Renal cortical epithelial cell (primary cell): ENCODE measurements at regions not wholly inside any gene's neighbourhood (a gene's known extent, or its start where the extent isn't known, plus 50 kb on each side); places are given as distances from the start of the nearest gene placed in this dataset.
A peak's percentile ranks its signal among the peaks of the same experiment; 100 is the strongest.

Experiments used
- DNase-seq: peaks from one replicate; pipeline ENCODE4 v3.0.0-alpha.2; 2011; ENCODE audit warnings: low read depth

DNA sequence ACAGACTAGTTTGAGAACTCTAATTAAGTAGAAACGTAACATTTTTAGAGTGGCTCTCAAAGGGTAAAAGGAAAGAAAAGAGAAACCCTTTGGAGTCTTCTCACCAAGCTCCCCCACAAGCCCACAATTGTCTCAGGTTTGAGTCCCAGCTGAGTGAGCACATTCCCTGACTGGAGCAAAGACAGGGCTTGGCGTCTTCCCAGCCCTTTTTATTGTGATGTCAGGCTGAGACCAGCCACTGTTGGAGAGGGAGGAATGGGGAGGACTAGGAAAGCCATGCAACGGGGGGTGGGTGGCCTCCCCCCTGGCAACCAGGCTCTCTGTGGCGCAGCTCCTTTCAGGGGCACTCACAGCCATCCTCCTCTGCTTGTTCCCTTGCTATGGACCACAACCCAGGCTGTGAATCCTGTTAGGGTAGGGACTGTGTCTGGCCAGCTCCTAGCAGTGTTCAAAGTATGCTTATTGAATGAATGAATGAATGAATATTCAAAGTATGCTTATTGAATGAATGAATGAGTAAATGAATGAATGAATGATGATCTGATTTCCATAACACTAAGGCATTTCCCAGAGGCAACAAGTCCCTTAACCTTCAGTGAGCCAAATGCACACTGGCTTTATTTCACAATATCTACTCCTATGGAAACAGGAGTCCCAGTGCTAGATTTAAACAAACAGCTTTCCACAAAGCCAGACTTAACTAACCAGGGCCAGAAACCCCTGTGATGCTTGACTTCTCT, 413.3 kb downstream of the MID1IP1 start:
- no peak for DNase-seq

DNA sequence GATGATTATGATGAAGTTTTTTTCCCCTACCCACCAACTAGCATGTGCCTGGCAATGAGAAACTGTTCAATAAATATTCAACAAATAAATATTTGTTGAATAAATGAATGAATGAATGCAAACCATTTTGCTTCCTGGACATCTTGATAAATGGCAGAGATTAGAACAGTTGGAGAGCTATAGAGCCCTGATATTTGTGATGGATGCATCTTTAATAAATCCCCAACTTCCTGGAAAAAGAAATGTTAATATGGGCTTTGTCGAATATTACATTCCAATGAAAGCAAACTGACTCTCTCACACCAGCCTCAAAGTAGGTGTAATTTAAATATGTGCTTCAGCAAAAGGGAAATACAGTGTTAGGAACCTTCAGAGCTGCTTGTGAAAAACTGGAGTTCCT, 419.7 kb downstream of the MID1IP1 start:
- DNase-seq: no peak

DNA sequence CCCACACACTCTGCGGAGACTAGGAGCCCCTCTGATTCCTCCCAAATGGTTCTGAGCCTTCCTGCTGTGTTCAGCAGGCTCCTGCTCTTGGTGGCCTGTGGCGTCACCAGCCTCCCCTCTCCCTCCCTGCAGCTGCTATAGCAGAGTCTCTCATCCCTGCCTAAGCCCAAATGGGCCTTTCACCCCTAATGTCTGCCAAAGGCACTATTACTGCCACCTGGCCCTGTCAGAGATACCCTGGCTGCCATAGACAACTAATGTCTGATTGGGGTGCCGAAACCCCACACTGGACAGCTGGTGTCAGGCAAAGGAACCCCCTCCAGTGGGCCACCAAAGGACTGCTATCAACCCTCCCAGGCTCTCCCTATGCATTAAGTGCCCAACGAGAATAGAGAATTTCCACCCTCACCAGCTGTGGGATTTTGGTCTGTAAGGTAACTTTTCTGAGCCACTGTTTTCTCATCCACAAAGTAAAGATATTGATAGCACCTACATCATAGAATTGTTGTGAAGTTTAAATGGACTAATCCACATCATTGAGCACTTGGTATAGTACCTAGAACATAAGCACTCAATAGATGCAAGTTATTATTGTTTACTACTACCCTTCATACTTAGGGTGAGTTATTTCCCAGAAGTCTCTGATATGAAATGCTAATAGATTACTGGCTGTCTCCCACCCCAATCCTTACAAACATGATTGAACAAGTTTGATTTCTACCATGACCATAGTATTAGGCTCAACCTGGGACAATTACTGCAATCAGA, 421.3 kb downstream of the MID1IP1 start:
- DNase-seq: no peak

DNA sequence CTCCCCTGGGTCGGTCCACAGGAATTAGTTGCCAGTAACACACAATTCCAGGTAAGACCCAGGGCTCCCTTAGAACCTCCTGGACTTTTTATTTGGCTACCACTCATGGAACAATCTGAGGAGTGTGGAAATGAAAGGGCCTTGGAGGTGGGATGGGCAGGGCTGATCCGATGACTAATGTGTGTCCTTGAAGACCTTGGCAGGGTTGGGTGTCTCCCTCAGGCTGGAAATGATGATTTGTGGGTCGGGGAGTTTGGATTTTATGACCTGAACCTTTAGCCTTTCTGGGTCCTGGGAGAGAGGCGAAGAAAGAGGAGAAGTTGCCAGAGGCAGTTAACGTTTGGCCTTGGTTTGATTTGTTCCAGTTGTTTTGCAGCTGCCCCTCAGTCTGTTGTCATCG, 425.0 kb downstream of the MID1IP1 start:
- no peak for DNase-seq

DNA sequence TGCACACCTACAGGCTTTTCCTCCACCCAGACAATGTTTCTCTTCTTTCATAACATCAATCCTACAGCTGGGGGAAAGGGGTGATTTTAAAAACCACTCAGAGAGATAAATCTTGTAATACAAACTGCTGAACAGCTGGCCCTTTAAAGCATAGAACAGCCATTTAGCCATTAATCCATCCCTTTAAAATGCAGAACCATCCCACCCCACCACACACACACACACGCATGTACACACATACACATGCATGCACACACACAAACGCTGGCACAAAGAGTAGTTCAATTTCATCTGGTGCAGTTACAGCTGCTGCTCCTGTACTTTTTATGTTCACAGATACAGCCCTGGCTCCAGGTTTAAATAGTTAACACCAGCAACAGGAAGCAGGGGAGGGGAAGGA, 426.1 kb downstream of the MID1IP1 start:
- DNase-seq: no peak

DNA sequence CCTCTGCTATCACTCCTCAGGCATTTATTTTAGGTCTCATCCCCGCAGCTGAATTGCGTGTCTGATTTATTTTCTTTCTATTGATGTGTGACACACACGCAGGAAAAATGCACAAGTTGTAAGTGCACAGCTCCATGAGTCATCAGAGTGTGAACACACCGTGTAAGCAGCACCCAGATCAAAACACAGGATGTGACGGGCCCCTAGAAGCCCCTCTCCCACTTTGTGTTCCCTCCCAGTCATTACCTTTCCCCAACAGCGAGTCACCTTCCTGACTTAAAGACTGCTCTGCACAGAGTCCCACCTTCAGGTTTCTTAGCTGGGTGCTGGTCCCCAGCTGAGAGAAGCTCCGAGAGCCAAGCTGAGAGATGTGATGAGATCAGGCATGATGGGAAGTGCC, 436.7 kb downstream of the MID1IP1 start:
- DNase-seq: no peak

DNA sequence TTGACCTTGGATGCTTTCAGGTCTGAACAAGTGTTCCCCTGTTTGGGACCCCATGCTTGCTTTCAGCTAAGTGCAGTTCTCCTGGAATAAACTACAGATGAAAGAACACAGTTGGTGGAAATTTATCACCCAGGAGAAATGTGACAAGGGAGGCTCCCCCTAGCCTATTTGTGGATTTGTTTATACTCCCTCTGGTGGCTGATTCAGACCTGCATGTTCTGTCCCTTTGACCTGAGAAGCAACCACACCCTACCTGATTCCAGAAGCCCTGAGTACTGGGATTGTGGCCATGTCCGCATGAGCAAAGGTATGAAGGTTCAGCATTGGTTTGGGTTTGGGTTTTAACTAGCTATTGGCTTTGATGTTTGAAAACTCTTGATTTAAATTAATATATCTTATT, 440.9 kb downstream of the MID1IP1 start:
- DNase-seq: peak; percentile 55

DNA sequence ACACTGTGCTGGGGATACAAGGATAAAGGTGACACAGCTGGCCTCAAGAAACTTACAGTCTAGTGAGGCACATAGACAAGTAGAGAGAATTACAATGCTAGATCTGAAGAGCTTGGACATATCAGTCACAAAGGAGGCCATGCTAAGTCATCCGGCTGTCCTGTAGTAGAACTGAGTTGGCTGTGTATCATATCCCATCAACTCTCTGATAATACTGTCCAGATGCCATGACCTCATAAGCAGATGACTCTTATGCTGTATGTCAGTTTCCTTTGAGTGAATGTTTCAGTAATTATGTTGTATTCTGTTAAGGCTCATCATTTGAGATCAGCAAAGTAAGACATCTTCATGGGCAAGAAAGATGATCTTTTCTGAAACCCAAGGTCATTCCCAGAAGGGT, 442.9 kb downstream of the MID1IP1 start:
- no peak for DNase-seq

DNA sequence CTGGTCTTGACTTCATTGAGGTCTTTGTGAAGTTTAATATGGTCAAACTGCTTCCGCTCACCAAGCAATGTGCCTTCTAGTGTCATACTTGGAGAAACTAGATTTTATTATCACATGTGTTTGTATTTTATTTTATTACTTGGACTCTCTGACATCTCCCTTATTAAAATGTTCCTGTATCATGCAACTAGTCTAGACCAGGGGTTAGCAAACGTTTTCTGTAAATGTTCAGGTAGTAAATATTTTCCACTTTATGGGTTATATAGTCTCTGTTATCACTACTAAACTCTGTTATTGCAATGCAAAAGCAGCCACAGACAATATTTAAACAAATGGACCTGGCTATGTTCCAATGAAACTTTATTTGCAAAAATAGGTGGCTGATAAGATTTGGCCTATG, 443.8 kb downstream of the MID1IP1 start:
- DNase-seq: no peak

DNA sequence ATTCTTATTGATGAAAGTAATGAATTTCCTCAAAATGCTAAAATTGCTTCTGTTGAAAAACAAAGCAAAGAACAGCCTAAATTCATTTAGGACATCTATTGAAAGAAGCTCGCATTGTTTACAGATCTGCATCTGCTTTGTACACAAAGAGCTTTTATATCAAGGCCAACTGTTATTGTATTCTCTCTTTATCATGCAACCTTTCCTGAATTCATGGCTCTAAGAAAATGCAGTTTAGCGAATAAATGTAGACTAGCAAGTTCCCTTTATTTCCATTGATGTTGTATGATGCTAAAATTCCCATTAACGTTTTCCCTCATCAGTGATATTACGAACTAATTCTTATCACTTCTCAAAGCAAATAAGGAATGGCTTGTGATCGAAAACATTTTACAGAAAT, 446.3 kb downstream of the MID1IP1 start:
- no peak for DNase-seq

DNA sequence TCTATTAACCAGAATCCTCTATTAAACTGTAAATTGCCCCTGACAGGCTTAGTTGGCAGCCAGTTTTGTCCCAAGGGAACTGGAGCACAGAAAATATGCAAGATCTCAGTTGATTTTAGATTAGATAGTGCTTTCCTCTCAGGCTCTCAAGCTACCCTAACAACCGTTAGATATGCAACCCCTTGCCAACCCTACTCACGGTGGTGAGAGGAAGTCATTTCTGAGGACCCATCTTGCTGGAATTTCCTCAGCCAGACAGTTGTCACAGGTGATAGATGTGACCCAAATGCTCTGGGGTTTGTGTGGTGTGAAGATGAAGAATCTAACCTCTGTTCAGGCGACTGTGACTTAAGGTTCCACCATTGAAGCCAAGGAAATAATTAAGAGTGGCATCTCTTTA, 447.1 kb downstream of the MID1IP1 start:
- DNase-seq: no peak

DNA sequence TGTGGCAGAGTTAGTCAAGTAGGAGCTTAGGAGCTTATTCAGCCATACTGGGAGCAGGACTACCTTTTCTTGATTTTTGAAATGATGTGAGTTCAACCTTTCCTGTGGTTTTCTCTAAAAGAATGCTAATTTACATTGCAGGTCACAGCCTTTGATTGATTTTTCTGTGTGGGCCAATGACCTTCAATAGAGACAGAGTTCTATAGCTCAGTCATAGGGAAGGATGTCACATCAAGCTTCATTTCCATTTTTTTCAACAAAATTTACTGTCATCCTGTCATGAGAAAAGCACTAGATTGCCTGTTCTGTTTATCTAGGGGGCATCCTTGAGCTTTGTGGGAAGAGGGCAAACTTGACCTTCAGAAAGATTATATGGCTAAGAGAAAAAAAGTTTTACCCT, 448.7 kb downstream of the MID1IP1 start:
- no peak for DNase-seq

DNA sequence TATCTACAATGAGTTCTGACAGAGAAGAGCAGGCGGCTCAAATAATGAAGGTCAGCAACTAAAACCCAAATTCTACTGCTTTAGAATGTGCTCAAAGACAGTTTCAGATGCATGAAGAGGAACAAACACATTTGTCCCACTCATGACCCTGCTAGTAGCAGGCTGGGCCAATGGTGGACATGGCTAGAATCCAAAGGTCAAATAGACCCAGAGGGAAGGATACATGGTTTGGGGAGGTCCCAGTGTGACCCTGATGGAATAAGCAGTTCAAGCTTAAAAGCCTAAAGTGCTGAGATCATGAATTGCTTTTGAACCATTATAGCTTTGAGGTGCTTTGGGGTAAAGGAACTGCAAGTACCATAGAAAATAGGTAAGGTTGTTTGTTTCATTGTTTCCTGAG, 450.7 kb downstream of the MID1IP1 start:
- DNase-seq: no peak

DNA sequence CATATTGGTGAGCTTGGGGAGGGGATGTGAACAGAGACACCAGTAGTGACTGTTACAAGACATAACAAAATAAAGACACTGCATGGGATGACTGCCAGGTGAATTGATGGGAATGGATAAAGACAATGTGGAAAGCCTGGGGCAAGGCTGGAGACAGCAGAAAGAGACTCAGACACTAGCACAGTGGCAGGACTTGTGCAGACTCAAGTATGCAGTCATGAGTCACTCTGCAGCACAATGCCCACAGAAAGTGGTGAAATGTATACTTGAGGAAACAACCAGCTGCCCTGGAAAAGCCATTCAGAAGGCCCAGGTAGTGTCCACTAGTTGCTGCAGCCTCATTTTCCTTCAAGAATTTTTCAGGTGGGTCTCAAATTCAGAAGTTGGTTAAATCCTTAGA, 452.3 kb downstream of the MID1IP1 start:
- peak; percentile 72 for DNase-seq

DNA sequence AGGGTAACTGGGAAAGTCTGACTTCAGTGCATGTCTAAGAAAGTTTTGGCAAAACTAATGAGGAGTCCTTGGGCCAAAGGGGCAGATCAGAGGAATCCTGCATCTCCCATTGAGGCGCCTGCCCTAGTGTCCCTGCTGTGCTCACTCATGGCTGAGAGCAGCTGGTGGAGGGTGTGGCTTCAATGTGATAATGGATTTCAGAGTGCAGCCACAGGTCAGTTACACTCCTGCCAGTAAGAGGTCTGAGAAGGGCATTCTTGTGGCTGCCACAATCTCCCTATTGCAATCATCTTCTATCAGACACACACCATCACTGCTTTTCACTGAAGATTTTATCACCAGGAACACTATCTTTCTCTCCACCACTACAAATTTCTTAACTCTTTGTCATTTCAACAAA, 457.1 kb downstream of the MID1IP1 start:
- peak; percentile 12 for DNase-seq

DNA sequence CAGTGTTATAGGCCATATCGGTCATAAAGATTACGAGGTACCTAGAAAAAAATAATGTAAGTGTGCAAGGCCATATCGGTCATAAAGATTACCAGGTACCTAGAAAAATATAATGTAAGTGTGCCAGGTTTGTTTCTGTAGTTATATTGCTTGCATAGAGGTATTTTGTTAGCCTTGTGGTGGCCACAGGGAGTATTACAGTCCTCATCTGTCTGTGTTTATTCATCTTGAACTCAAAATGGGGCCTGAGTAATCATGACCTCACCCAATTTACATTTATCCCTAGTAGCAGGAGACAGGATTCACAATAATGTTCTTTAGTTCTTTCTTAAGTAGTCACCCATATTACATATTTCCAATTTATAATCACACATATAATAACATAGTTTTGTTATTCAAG, 459.7 kb downstream of the MID1IP1 start:
- peak; percentile 49 for DNase-seq

DNA sequence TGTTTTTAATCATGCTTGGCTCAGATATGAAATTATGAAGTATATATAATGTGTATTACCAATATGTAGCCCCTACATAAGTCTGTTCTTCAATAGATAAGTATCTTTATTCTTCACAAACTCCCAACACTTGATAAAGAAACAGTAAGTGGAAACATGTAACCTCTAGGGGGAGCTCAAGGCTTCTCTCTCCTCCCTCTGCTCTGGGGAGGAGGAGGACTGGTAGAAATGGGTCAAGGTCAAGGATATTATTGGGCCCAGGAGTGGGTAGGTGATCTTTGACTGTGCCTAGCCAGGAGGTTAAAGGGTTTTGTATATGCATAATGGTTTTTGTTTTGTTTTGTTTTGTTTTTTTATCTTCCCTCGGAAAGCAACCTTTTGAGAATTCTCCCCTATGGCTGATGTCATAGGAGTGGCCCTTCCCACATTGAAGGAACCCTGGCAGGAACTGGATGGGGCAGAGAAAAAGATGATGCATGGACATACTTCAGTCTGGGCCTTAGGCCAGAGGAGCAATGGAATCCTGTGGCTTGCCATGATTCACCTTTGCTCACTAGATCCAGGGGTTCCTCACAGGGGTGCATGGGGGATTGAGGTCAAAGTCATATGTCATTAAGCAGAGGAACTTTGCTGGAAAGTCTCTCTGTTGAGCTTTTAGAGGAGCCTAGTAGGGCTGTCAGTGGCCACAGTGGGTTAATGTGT, 460.3 kb downstream of the MID1IP1 start:
- peak; percentile 73 for DNase-seq

DNA sequence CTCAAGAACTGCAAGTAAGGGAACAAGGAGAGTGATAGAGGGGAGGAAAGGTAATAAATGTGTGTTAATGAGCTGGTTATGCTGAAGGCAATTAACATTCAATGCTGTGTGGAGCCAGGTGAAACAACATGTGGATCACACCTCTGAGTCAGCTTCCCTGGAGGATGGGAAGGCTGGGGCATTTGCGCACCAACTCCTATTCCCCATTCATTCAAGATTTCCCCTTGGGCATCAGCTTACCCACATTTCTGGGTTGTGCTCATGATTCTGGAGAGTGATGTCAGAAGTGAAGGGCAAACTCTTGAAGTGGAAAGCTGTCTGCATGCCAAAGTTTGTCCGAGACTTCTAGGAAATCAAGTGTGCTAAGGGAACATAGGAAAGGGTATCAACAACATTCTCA, 461.4 kb downstream of the MID1IP1 start:
- DNase-seq: peak; percentile 70

DNA sequence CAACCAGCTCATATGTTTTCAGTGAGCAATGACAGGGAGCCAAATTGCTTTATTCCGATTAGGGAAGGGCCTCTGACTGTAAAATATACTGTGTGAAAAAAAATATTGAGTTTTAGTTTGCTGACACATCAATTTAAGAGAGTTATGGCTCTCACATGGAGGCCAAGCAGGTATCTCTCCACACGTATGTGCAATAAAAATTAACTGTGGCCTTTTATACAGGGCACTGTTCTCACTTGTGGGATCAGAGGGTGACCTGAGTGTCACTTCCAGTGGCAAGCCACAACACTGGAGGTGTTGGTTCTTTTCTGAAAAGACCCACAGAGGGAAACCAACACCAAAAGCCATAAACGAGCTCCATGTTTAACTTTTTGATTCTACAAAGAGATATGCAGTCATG, 462.8 kb downstream of the MID1IP1 start:
- DNase-seq: no peak

DNA sequence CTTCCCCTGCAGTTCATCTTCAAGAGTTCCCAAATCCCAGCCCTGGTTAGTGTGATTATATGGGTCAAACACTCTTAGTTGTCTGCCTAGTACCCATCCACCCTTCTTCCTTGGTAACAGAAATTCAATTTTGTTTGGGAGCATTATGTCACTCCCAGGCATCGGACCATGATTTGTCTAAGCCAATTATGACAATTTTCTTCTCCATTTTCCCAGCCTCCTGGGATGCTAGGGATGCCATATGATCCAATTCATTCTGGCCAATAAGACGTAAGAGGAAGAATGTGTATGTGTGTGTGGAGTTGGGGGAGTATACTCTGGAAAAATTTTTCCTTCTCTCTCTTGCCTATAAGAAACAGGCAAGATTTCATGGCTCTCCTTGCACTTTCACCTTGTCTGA, 465.9 kb downstream of the MID1IP1 start:
- DNase-seq: no peak

DNA sequence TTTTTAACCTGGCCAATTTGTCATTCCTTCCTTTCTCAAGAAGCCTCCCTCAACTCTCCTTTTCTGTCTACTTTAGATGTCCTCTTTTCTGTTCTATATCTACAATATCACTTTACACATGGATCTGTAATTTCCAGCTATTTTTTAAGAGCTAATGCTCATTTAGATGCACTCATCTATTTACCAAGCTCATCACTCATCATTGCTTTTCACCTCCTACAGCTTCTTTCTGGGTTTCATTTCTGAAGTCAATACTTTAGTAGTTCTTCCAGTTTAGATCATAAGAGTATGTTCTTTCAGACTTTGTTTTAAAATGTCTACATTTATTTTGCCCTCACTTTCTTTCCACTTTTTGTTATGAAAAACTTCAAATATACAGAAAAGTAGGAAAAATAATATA, 466.9 kb downstream of the MID1IP1 start:
- DNase-seq: no peak

DNA sequence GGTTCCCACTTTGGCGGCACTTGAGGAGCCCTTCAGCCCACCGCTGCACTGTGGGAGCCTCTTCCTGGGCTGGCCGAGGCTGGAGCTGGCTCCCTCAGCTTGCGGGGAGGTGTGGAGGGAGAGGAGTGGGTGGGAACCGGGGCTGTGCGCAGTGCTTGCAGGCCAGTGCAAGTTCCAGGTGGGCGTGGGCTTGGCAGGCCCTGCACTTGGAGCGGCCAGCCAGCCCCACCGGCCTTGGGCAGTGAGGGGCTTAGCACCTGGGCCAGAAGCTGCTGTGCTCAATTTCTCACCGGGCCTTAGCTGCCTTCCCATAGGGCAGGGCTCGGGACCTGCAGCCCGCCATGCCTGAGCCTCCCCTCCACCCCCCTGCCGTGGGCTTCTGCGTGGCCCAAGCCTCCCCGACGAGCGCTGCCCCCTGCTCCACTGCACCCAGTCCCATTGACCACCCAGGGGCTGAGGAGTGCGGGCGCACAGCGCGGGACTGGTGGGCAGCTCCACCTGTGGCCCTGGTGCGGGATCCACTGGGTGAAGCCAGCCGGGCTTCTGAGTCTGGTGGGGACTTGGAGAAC, 474.3 kb downstream of the MID1IP1 start:
- DNase-seq: no peak
